ENCODE measurements at regions not wholly inside any gene's neighbourhood (a gene's known extent, or its start where the extent isn't known, plus 50 kb on each side); places are given as distances from the start of the nearest gene placed in this dataset.

GRCh38 chr6:18672852-18673251 is 285.7 kb downstream of the RNF144B start:
- no peak for DNase-seq (ENCODE audit: low spot score)

- no peak for DNase-seq (ENCODE audit: low spot score)
These were observed 287.2 kb downstream of the RNF144B start for GRCh38 chr6:18674346-18674745.

GRCh38 chr6:18675881-18676280 is 288.7 kb downstream of the RNF144B start:
- DNase-seq (ENCODE audit: low spot score): no peak

GRCh38 chr6:18676548-18676947 is 289.4 kb downstream of the RNF144B start:
- DNase-seq (ENCODE audit: low spot score): no peak

- DNase-seq (ENCODE audit: low spot score): peak; percentile 37
These were observed 293.7 kb downstream of the RNF144B start for GRCh38 chr6:18680842-18681241.

GRCh38 chr6:18681832-18682503 is 294.8 kb downstream of the RNF144B start:
- DNase-seq (ENCODE audit: low spot score): no peak

GRCh38 chr6:18684343-18684742 is 297.2 kb downstream of the RNF144B start:
- DNase-seq (ENCODE audit: low spot score): no peak

- DNase-seq (ENCODE audit: low spot score): no peak
These were observed 306.0 kb downstream of the RNF144B start for GRCh38 chr6:18692929-18693685.

- no peak for DNase-seq (ENCODE audit: low spot score)
These were observed 306.7 kb downstream of the RNF144B start for GRCh38 chr6:18693881-18694280.

- DNase-seq (ENCODE audit: low spot score): no peak
These were observed 316.4 kb downstream of the RNF144B start for GRCh38 chr6:18703546-18703945.

- DNase-seq (ENCODE audit: low spot score): no peak
These were observed 320.7 kb downstream of the RNF144B start for GRCh38 chr6:18707714-18708439.

- no peak for DNase-seq (ENCODE audit: low spot score)
These were observed 325.4 kb downstream of the RNF144B start for GRCh38 chr6:18712595-18712994.

- no peak for DNase-seq (ENCODE audit: low spot score)
These were observed 332.9 kb downstream of the RNF144B start for GRCh38 chr6:18720075-18720474.

GRCh38 chr6:18724056-18724455 is 336.9 kb downstream of the RNF144B start:
- DNase-seq (ENCODE audit: low spot score): no peak

- no peak for DNase-seq (ENCODE audit: low spot score)
These were observed 338.3 kb downstream of the RNF144B start for GRCh38 chr6:18725449-18725848.

GRCh38 chr6:18733921-18734550 is 346.9 kb downstream of the RNF144B start:
- DNase-seq (ENCODE audit: low spot score): no peak

- no peak for DNase-seq (ENCODE audit: low spot score)
These were observed 354.6 kb downstream of the RNF144B start for GRCh38 chr6:18741741-18742140.

GRCh38 chr6:18742406-18742805 is 355.3 kb downstream of the RNF144B start:
- no peak for DNase-seq (ENCODE audit: low spot score)

GRCh38 chr6:18746727-18747126 is 359.6 kb downstream of the RNF144B start:
- DNase-seq (ENCODE audit: low spot score): no peak

GRCh38 chr6:18748314-18748713 is 361.2 kb downstream of the RNF144B start:
- no peak for DNase-seq (ENCODE audit: low spot score)

- DNase-seq (ENCODE audit: low spot score): no peak
These were observed 365.3 kb downstream of the RNF144B start for GRCh38 chr6:18752278-18753068.

GRCh38 chr6:18753076-18753475 is 365.9 kb downstream of the RNF144B start:
- no peak for DNase-seq (ENCODE audit: low spot score)

All from NAMALWA (cell line).